ENCODE measurements at regions not wholly inside any gene's neighbourhood (a gene's known extent, or its start where the extent isn't known, plus 50 kb on each side); places are given as distances from the start of the nearest gene placed in this dataset.

DNA sequence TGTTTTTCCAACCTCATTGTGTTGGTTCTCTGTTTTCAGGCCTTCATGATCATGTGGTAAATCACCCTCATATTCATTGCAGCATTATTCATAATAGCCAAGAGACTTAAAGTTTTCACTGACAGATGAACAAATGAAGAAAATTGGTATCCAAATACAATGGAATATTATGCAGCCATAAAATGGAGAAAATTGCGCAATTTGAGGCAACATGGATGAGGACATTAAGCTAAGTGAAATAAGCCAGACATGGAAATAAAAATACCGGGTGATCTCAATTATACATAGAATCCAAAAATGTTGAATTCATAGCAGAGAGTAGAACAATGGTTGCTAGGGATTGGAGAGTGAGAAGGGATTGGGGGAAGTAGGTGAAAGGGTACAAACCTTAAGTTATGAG is 491.9 kb upstream of the KCNMB2 start:
- Histone ChIP-seq H3K9me3 (ENCODE audit: control insufficient read depth, insufficient read depth, low read length) (no peaks in the 10 kb centered on the region), H3K27ac (ENCODE audit: low read depth, low read length) (no peak overlapping the region), H3K4me3 (ENCODE audit: low read depth, low read length) (no peak overlapping the region), H3K27me3 (ENCODE audit: control insufficient read depth, insufficient read depth, low read length) (no peaks in the 10 kb centered on the region), H3K4me1 (ENCODE audit: control insufficient read depth, insufficient read depth, low read length) (no peaks in the 10 kb centered on the region), H3K36me3 (ENCODE audit: control insufficient read depth, insufficient read depth, low read length) (no peaks in the 10 kb centered on the region)
- no CpG with 5 or more reads among the region's 2 CpGs for WGBS (ENCODE audit: insufficient coverage)
- DNase-seq (ENCODE audit: low read depth in 4 of 6, low spot score in 6 of 6): no peak

DNA sequence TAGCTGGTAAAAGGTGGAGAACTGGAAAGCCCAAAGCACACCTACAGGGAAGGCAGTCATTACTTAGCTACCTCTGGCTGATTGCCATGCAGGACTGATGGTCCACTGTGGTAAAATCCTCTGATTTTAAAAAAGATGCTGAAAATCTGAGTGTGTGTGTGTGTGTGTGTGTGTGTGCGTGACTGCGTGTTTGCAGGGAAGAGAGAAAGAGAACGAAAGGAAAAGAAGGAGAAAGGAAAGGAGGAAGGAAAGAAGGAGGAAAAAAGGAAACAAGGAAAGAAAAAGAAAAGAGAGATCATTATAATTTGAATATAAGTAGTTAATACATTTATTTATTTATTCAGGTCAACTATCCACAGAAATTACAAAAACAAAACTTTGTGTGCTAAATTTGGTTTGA is 488.7 kb upstream of the KCNMB2 start:
- WGBS (ENCODE audit: insufficient coverage): 100% methylated on average over 2 of the region's 3 CpGs
- no peak overlapping the region for H3K4me3 ChIP-seq (ENCODE audit: low read depth, low read length)
- H3K36me3 ChIP-seq (ENCODE audit: control insufficient read depth, insufficient read depth, low read length): no peaks in the 10 kb centered on the region
- no peak overlapping the region for H3K27ac ChIP-seq (ENCODE audit: low read depth, low read length)
- no peak for DNase-seq (ENCODE audit: low read depth in 4 of 6, low spot score in 6 of 6)
- no peaks in the 10 kb centered on the region for H3K9me3 ChIP-seq (ENCODE audit: control insufficient read depth, insufficient read depth, low read length)
- H3K27me3 ChIP-seq (ENCODE audit: control insufficient read depth, insufficient read depth, low read length): no peaks in the 10 kb centered on the region
- no peaks in the 10 kb centered on the region for H3K4me1 ChIP-seq (ENCODE audit: control insufficient read depth, insufficient read depth, low read length)

DNA sequence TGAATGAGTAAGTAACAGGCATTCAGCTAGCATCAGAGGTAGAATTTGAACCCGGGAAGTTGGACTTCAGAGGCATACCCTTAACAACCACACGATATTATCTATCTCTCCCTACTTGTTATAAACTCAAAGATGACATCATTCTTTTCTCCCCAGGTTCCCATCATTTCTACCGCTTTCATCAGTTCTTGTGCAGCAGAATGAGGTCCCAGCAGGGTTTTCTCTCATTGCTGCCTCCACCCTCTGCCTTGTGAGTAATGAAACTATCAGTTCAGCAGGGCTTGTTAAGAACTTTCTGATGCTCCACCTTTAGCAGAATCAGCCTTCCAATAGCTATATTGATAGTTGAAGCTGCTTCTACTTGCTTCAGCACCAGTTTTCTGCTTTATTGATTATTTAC is 487.5 kb upstream of the KCNMB2 start:
- Histone ChIP-seq H3K36me3 (ENCODE audit: control insufficient read depth, insufficient read depth, low read length) (no peaks in the 10 kb centered on the region), H3K27ac (ENCODE audit: low read depth, low read length) (no peak overlapping the region), H3K4me3 (ENCODE audit: low read depth, low read length) (no peak overlapping the region), H3K4me1 (ENCODE audit: control insufficient read depth, insufficient read depth, low read length) (no peaks in the 10 kb centered on the region), H3K27me3 (ENCODE audit: control insufficient read depth, insufficient read depth, low read length) (no peaks in the 10 kb centered on the region), H3K9me3 (ENCODE audit: control insufficient read depth, insufficient read depth, low read length) (no peaks in the 10 kb centered on the region)
- 100% methylated on average over 2 of the region's 3 CpGs for WGBS (ENCODE audit: insufficient coverage)
- no peak for DNase-seq (ENCODE audit: low read depth in 4 of 6, low spot score in 6 of 6)

DNA sequence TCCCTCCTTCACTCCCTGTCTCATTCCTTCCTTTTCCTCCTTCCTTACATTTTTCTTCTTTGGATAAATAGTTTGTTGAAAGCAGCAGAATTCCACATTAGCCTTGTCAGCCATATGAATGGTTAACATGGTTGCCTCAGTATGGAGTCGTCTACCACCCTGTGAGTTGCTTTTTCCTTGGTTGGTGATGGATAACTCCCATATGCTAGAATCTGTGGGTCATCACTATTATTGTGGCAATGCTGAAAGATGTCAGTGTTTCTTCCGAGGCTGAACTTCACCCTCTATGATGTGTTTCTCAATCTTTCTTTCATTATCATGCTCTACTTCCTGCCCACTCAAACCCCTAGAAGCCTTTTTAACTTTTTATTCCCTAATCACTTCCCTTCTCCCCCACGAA is 481.8 kb upstream of the KCNMB2 start:
- H3K4me3 ChIP-seq (ENCODE audit: low read depth, low read length): no peak overlapping the region
- no peak overlapping the region for H3K27ac ChIP-seq (ENCODE audit: low read depth, low read length)
- H3K4me1 ChIP-seq (ENCODE audit: control insufficient read depth, insufficient read depth, low read length): no peaks in the 10 kb centered on the region
- DNase-seq (ENCODE audit: low read depth in 4 of 6, low spot score in 6 of 6): peak in 1 of 6 donors; percentile 49
- WGBS (ENCODE audit: insufficient coverage): 20% methylated on average over 1 of the region's 3 CpGs
- H3K9me3 ChIP-seq (ENCODE audit: control insufficient read depth, insufficient read depth, low read length): no peaks in the 10 kb centered on the region
- H3K27me3 ChIP-seq (ENCODE audit: control insufficient read depth, insufficient read depth, low read length): no peaks in the 10 kb centered on the region
- no peaks in the 10 kb centered on the region for H3K36me3 ChIP-seq (ENCODE audit: control insufficient read depth, insufficient read depth, low read length)

DNA sequence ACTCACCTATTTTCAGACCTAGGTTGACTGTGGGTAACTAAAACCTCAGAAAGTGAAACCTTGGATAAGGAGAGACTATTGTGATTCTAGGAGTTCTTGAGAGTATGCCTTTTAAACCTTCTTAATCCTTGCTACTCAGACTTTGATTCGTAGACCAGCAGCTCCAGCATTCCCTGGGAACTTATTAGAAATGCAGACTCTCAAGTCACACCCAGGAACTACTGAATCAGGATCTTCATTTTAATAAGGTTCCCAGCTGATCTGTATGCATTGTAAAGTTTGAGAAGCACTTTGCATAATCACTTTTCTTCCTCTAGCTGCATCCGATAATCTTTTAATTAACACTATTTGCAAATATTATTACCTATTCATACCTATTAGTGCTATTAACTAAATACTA is 480.3 kb upstream of the KCNMB2 start:
- DNase-seq (ENCODE audit: low read depth in 4 of 6, low spot score in 6 of 6): no peak
- Histone ChIP-seq H3K4me1 (ENCODE audit: control insufficient read depth, insufficient read depth, low read length) (no peaks in the 10 kb centered on the region), H3K4me3 (ENCODE audit: low read depth, low read length) (no peak overlapping the region), H3K27me3 (ENCODE audit: control insufficient read depth, insufficient read depth, low read length) (no peaks in the 10 kb centered on the region), H3K9me3 (ENCODE audit: control insufficient read depth, insufficient read depth, low read length) (no peaks in the 10 kb centered on the region), H3K27ac (ENCODE audit: low read depth, low read length) (no peak overlapping the region), H3K36me3 (ENCODE audit: control insufficient read depth, insufficient read depth, low read length) (no peaks in the 10 kb centered on the region)
- 50% methylated on average over 1 of the region's 2 CpGs for WGBS (ENCODE audit: insufficient coverage)

DNA sequence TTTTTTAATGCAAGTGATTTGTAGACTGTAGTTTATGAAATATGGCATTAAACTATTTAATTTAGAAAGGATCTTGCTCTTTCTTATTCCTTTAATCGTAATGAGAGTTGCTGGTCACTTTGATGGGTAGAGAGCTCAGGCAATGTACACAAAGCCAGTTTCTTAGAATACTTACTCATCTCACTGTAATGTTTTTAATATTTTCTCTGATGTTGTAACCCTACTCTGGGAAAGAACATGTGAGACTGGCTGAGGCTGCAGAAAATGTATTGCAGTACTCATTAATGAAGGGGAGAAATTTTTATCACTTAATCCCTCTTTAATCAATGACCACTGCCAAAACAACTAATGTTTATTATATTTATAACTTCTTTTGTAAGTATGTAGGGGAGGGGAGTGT is 479.4 kb upstream of the KCNMB2 start:
- H3K27ac ChIP-seq (ENCODE audit: low read depth, low read length): no peak overlapping the region
- H3K27me3 ChIP-seq (ENCODE audit: control insufficient read depth, insufficient read depth, low read length): no peaks in the 10 kb centered on the region
- no peak overlapping the region for H3K4me3 ChIP-seq (ENCODE audit: low read depth, low read length)
- no CpG with 5 or more reads among the region's 1 CpG for WGBS (ENCODE audit: insufficient coverage)
- H3K9me3 ChIP-seq (ENCODE audit: control insufficient read depth, insufficient read depth, low read length): no peaks in the 10 kb centered on the region
- no peak for DNase-seq (ENCODE audit: low read depth in 4 of 6, low spot score in 6 of 6)
- H3K36me3 ChIP-seq (ENCODE audit: control insufficient read depth, insufficient read depth, low read length): no peaks in the 10 kb centered on the region
- H3K4me1 ChIP-seq (ENCODE audit: control insufficient read depth, insufficient read depth, low read length): no peaks in the 10 kb centered on the region

DNA sequence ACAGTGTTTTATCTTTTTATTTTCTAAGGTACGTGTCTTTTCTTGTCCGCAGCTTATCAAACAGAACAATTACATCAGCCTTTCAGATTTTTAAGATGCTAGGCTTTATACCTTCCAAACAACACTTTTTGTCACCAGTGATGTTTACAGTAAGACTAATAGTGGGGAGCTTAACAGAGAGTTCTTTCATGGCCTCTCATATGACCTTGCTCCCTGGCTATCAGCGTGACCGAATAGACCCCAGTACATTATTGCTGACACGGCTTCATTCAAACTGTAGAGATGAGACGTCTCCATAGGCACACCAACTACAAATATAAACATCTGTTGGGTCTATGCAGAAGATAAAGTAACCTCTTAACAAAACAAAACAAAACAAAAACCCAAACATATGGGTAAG is 477.6 kb upstream of the KCNMB2 start:
- H3K4me1 ChIP-seq (ENCODE audit: control insufficient read depth, insufficient read depth, low read length): no peaks in the 10 kb centered on the region
- no CpG with 5 or more reads among the region's 6 CpGs for WGBS (ENCODE audit: insufficient coverage)
- DNase-seq (ENCODE audit: low read depth in 4 of 6, low spot score in 6 of 6): no peak
- H3K9me3 ChIP-seq (ENCODE audit: control insufficient read depth, insufficient read depth, low read length): no peaks in the 10 kb centered on the region
- no peaks in the 10 kb centered on the region for H3K36me3 ChIP-seq (ENCODE audit: control insufficient read depth, insufficient read depth, low read length)
- no peaks in the 10 kb centered on the region for H3K27me3 ChIP-seq (ENCODE audit: control insufficient read depth, insufficient read depth, low read length)
- no peak overlapping the region for H3K4me3 ChIP-seq (ENCODE audit: low read depth, low read length)
- no peak overlapping the region for H3K27ac ChIP-seq (ENCODE audit: low read depth, low read length)

DNA sequence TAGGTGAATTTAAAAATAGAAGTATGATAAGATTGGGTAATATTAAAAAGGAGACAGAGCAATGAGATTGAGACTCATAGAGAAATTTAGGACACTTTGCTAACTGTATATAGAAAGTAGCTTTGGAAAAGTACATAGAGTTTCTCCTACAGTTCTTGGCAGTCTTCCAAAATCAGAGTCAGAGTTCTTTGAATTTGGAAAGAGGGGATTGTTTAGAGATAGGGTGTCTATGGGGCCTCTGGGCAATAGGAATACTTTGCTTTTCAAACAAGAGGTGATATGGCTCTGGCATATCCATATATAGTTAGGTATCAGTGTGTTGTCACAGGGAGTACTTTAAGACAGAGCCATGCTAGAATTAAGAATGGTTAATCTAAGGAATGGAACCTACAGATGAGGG is 477.1 kb upstream of the KCNMB2 start:
- Histone ChIP-seq H3K27me3 (ENCODE audit: control insufficient read depth, insufficient read depth, low read length) (no peaks in the 10 kb centered on the region), H3K27ac (ENCODE audit: low read depth, low read length) (no peak overlapping the region), H3K4me3 (ENCODE audit: low read depth, low read length) (no peak overlapping the region), H3K4me1 (ENCODE audit: control insufficient read depth, insufficient read depth, low read length) (no peaks in the 10 kb centered on the region), H3K9me3 (ENCODE audit: control insufficient read depth, insufficient read depth, low read length) (no peaks in the 10 kb centered on the region), H3K36me3 (ENCODE audit: control insufficient read depth, insufficient read depth, low read length) (no peaks in the 10 kb centered on the region)
- DNase-seq (ENCODE audit: low read depth in 4 of 6, low spot score in 6 of 6): peak in 2 of 6 donors; percentile 44 to 48

DNA sequence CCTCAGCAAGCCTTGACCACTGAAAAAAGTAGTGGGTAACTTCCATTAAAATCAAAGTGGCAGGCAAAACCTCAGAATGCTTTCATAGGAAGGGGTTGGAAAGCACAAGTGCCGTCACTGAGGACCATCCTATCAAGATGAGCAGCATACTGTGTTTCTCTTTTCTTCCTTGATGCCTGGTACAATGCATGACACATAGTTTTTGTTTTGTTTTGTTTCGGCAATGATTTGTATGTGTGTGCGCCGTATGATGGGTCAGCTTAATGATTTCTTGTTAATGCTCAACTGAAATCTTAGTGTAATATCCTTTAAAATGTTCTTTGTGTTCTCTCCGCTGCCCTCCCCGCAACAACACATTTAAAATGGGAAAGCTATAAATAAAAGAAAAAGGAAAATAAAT is 476.4 kb upstream of the KCNMB2 start:
- no peak overlapping the region for H3K27ac ChIP-seq (ENCODE audit: low read depth, low read length)
- 100% methylated on average over 1 of the region's 6 CpGs for WGBS (ENCODE audit: insufficient coverage)
- no peaks in the 10 kb centered on the region for H3K36me3 ChIP-seq (ENCODE audit: control insufficient read depth, insufficient read depth, low read length)
- DNase-seq (ENCODE audit: low read depth in 4 of 6, low spot score in 6 of 6): no peak
- H3K4me1 ChIP-seq (ENCODE audit: control insufficient read depth, insufficient read depth, low read length): no peaks in the 10 kb centered on the region
- no peaks in the 10 kb centered on the region for H3K9me3 ChIP-seq (ENCODE audit: control insufficient read depth, insufficient read depth, low read length)
- no peaks in the 10 kb centered on the region for H3K27me3 ChIP-seq (ENCODE audit: control insufficient read depth, insufficient read depth, low read length)
- H3K4me3 ChIP-seq (ENCODE audit: low read depth, low read length): no peak overlapping the region

DNA sequence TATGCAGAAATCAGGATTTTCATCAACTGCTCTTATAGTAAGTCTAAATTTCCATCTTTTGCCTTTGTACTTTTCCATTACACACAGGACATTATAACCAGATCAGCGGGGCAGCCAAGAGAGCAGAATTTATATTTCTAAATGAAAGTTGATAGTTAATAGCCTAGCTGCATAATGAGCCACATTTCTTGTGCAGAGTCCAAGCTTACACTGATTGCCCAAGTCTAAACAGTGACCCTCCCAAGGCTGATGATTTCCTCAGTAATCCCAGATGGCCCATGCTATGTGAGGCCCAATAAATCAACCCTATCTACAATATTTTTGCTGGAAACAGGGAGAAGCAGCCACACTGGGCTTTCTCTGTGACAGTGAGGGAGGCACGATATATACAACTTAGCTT is 475.8 kb upstream of the KCNMB2 start:
- peak in 1 of 6 donors; percentile 54 for DNase-seq (ENCODE audit: low read depth in 4 of 6, low spot score in 6 of 6)
- Histone ChIP-seq H3K27ac (ENCODE audit: low read depth, low read length) (no peak overlapping the region), H3K36me3 (ENCODE audit: control insufficient read depth, insufficient read depth, low read length) (no peaks in the 10 kb centered on the region), H3K9me3 (ENCODE audit: control insufficient read depth, insufficient read depth, low read length) (no peaks in the 10 kb centered on the region), H3K27me3 (ENCODE audit: control insufficient read depth, insufficient read depth, low read length) (no peaks in the 10 kb centered on the region), H3K4me3 (ENCODE audit: low read depth, low read length) (no peak overlapping the region), H3K4me1 (ENCODE audit: control insufficient read depth, insufficient read depth, low read length) (no peaks in the 10 kb centered on the region)
- WGBS (ENCODE audit: insufficient coverage): no CpG with 5 or more reads among the region's 2 CpGs
